GM23248 (cell line): ENCODE measurements at regions not wholly inside any gene's neighbourhood (a gene's known extent, or its start where the extent isn't known, plus 50 kb on each side); places are given as distances from the start of the nearest gene placed in this dataset.
A peak's percentile ranks its signal among the peaks of the same experiment; 100 is the strongest.

ENCODE experiments used
- DNase-seq: peaks from one replicate; pipeline ENCODE4 v3.0.0-alpha.2; 2015
- H2AFZ ChIP-seq: fragments of 200-600 bp; sonication (generic); 2 replicates; pipeline ENCODE4 v1.6.1; 2016; ENCODE audit warnings: antibody characterized with exemption
- H3F3A ChIP-seq: fragments of 200-600 bp; sonication (generic); 2 replicates; pipeline ENCODE4 v1.6.1; 2016; ENCODE audit warnings: mild to moderate bottlenecking, antibody characterized with exemption, mixed run types; ENCODE audit not compliant: insufficient read depth
- H3K27ac ChIP-seq: fragments of 200-600 bp; sonication (generic); 2 replicates; pipeline ENCODE4 v1.5.1; 2016; ENCODE audit warnings: mild to moderate bottlenecking
- H3K27me3 ChIP-seq: fragments of 200-600 bp; sonication (generic); replicated peaks from 2 replicates; pipeline ENCODE4 v1.6.1; 2016; ENCODE audit warnings: mild to moderate bottlenecking; ENCODE audit not compliant: insufficient read depth
- H3K36me3 ChIP-seq: fragments of 200-600 bp; sonication (generic); 2 replicates; pipeline ENCODE4 v1.6.1; 2016; ENCODE audit warnings: low read depth, mild to moderate bottlenecking
- H3K4me1 ChIP-seq: fragments of 200-600 bp; sonication (generic); 2 replicates; pipeline ENCODE4 v1.6.1; 2016; ENCODE audit warnings: mild to moderate bottlenecking; ENCODE audit not compliant: insufficient read depth
- H3K4me2 ChIP-seq: fragments of 200-600 bp; sonication (generic); one replicate; pipeline ENCODE4 v1.6.1; 2016; ENCODE audit warnings: mild to moderate bottlenecking; ENCODE audit not compliant: unreplicated experiment
- H3K4me3 ChIP-seq: fragments of 200-600 bp; sonication (generic); 2 replicates; pipeline ENCODE4 v1.5.1; 2016; ENCODE audit warnings: mild to moderate bottlenecking
- H3K79me2 ChIP-seq: fragments of 200-600 bp; sonication (generic); 2 replicates; pipeline ENCODE4 v1.6.1; 2016; ENCODE audit warnings: mild to moderate bottlenecking; ENCODE audit not compliant: insufficient read depth
- H3K9ac ChIP-seq: fragments of 200-600 bp; sonication (generic); 2 replicates; pipeline ENCODE4 v1.6.1; 2016; ENCODE audit warnings: mild to moderate bottlenecking
- H3K9me2 ChIP-seq: fragments of 200-600 bp; sonication (generic); 2 replicates; pipeline ENCODE4 v1.6.1; 2016; ENCODE audit warnings: mixed run types, mild to moderate bottlenecking, moderate library complexity; ENCODE audit not compliant: insufficient read depth
- H3K9me3 ChIP-seq: fragments of 200-600 bp; sonication (generic); one replicate; pipeline ENCODE4 v1.6.1; 2017; ENCODE audit warnings: low read depth
- H4K20me1 ChIP-seq: fragments of 200-600 bp; sonication (generic); 2 replicates; pipeline ENCODE4 v1.6.0; 2016; ENCODE audit not compliant: insufficient read depth
- EZH2 ChIP-seq: fragments of 200-600 bp; sonication (generic); IDR thresholded peaks from 2 replicates; pipeline ENCODE4 v1.6.1; 2018; ENCODE audit warnings: antibody characterized with exemption, mild to moderate bottlenecking; ENCODE audit not compliant: insufficient read depth, poor library complexity, severe bottlenecking
- EZH2phosphoT487 ChIP-seq: fragments of 200-600 bp; sonication (generic); IDR thresholded peaks from 2 replicates; pipeline ENCODE4 v1.6.1; 2018; ENCODE audit warnings: antibody characterized with exemption, moderate library complexity, mild to moderate bottlenecking, low read depth; ENCODE audit not compliant: insufficient read depth
- WGBS, 2 experiments: methylation state at CpG; one replicate each; pipeline ENCODE4 v1.1.6; 2015 to 2017; ENCODE audit warnings: low lambda C conversion rate in 2 of 2, low coverage in 1 of 2; ENCODE audit errors: missing lambda C conversion rate in 2 of 2; 5-methylcytosine and 5-hydroxymethylcytosine counted together
- in situ Hi-C: fragments of 300-500 bp; cut with MboI; formaldehyde crosslinking; loops from 2 replicates; pipeline ENCODE4 v1.15.0; 2020

- Histone ChIP-seq H3K36me3 (no peaks in the 10 kb centered on the region), H3F3A (0 out of 2 replicates have a peak, but pooled peaks cover 5% of the 10 kb centered on the region), H3K4me2 (no peak overlapping the region), H3K27me3 (no peaks in the 10 kb centered on the region), H4K20me1 (no peaks in the 10 kb centered on the region), H3K4me1 (peaks cover 14% of the 10 kb centered on the region), H3K4me3 (no peak overlapping the region), H3K9me3 (no peaks in the 10 kb centered on the region), H3K79me2 (no peaks in the 10 kb centered on the region), H2AFZ (no peak overlapping the region), H3K9me2 (no peaks in the 10 kb centered on the region), H3K27ac (no peak overlapping the region), H3K9ac (no peak overlapping the region)
- in situ Hi-C loops = no loop called here
- 55 to 64% methylated on average over 1 of the region's 1 CpG for WGBS, 2 experiments
- no peak for TF ChIP-seq EZH2
- no peak for TF ChIP-seq EZH2phosphoT487
- DNase-seq = no peak
Measured at GRCh38 chr9:73053543-73053942, 98.1 kb upstream of the ANXA1 start.

DNA sequence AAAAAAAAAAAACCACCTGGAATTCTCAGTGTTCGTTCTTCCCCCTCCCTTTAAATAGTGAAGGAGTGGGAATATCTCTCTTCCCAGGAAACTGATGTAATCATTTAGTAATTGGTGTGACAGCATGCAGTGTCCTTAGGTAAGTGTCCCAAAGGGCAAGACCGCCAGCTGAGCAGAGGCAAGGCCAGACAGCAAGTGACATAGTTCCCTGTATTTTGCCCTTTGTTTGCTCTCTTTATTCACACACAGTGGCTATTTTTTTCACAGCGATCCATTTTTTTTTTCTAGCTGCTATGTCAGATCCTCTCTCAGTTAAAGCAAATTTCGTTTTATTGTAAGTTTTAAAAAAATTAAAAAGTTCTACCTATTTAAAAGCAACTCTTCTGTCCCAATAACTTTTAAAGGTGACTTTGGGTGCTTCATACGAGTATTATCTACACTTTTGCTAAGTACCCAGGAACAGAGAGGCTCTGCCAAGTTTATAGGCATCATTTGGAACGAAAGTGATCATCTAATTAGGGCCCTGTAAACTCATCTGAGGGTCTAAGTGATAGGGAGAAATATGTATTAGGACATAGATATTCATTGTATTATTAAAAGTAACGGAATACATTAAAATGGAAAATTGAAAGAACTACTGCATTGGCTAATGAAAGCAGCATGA lies 98.2 kb upstream of the ALDH1A1 start:
- Histone ChIP-seq H3K36me3 (no peaks in the 10 kb centered on the region), H3F3A (0 out of 2 replicates have a peak, but pooled peaks cover 5% of the 10 kb centered on the region), H3K27me3 (no peaks in the 10 kb centered on the region), H3K9me2 (no peaks in the 10 kb centered on the region), H3K4me1 (peaks cover 14% of the 10 kb centered on the region), H3K9me3 (no peaks in the 10 kb centered on the region), H3K27ac (no peak overlapping the region), H3K9ac (no peak overlapping the region), H3K4me3 (no peak overlapping the region), H3K4me2 (peak overlapping the region; percentile 44), H3K79me2 (no peaks in the 10 kb centered on the region), H2AFZ (no peak overlapping the region), H4K20me1 (no peaks in the 10 kb centered on the region)
- TF ChIP-seq EZH2 (no peak), EZH2phosphoT487 (no peak)
- DNase-seq = no peak
- in situ Hi-C loops = no loop called here
- WGBS, 2 experiments = 70 to 75% methylated on average over 7 of the region's 7 CpGs

DNA sequence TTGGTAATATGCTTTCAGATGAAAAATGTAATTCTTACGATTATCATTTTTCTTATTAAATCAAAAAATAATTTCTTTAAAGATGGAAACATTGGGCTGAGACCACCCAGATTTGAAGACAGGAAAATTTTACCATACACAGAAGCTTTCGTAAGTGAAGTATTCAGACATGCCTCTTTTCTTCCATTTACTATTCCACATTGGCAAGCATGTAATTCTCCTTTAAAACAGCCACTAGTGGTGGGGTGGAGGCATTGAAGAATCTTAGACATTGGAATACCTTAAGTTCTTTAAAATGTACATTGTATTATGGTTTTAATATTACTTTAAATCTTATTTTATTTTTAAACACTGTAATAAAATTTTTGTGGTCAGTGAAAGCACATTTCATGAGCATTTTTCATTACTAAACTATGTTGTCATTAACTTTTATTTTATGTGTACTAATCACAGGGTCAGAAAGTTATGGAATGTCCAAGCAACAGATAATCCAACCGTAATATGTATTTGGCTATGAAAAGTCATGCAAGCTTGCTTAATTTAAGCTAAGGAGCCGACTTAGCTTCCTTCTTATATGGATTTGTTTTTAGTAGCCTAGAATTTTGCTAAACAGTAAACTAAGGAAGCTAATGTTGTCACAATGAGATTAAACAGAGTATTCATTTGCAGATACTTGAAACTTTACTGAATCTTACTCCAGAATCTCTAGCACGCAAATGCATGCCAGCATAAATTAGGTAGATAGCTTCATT lies 97.4 kb upstream of the ALDH1A1 start:
- TF ChIP-seq EZH2phosphoT487 (no peak), EZH2 (no peak)
- H3K4me2 ChIP-seq = peak overlapping the region; percentile 44

DNA sequence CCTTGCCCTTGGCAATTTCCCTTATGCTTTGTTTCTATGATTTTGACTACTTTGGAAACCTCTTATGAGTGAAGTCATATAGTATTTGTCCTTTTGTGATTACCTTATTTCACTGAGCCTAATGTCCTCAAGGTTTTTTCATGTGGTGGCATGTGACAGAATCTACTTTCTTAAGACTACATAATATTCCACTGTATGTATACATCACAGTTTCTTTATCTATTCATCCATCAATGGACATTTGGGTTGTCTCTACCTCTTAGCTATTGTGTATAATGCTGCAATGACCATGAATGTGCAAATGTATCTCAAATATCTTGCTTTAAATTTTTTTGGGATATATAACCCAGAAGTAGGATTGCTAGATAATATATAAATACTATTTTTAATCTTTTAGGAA lies 96.4 kb upstream of the ALDH1A1 start:
- Histone ChIP-seq H3K4me3 (no peak overlapping the region), H3K27ac (no peak overlapping the region), H3K4me2 (no peak overlapping the region), H3K36me3 (no peaks in the 10 kb centered on the region), H3K9me2 (no peaks in the 10 kb centered on the region), H3K4me1 (peaks cover 14% of the 10 kb centered on the region), H4K20me1 (no peaks in the 10 kb centered on the region), H3F3A (0 out of 2 replicates have a peak, but pooled peaks cover 5% of the 10 kb centered on the region), H3K9ac (no peak overlapping the region), H3K9me3 (no peaks in the 10 kb centered on the region), H3K79me2 (no peaks in the 10 kb centered on the region), H3K27me3 (no peaks in the 10 kb centered on the region), H2AFZ (no peak overlapping the region)
- in situ Hi-C loops = loop anchor here (25.0 kb wide), 1 partner anchor 762 kb away; no protein-coding TSS in a partner anchor
- DNase-seq = no peak
- no peak for TF ChIP-seq EZH2phosphoT487
- TF ChIP-seq EZH2 = no peak

More for the DNA sequence above, 97.4 kb upstream of the ALDH1A1 start:
- peaks cover 14% of the 10 kb centered on the region for H3K4me1 ChIP-seq
- H3K9me2 ChIP-seq = no peaks in the 10 kb centered on the region
- H3K36me3 ChIP-seq = no peaks in the 10 kb centered on the region
- DNase-seq = peak; percentile 49
- H3K27ac ChIP-seq = no peak overlapping the region
- 27% methylated on average over 5 of the region's 5 CpGs for WGBS, 2 experiments
- no peaks in the 10 kb centered on the region for H3K27me3 ChIP-seq
- H3K4me3 ChIP-seq = peak overlapping the region; percentile 14; the same call in 1 of the 2 replicates
- H2AFZ ChIP-seq = no peak overlapping the region
- no peak overlapping the region for H3K9ac ChIP-seq
- no peaks in the 10 kb centered on the region for H3K79me2 ChIP-seq
- in situ Hi-C loops = no loop called here
- no peaks in the 10 kb centered on the region for H3K9me3 ChIP-seq
- 0 out of 2 replicates have a peak, but pooled peaks cover 5% of the 10 kb centered on the region for H3F3A ChIP-seq
- H4K20me1 ChIP-seq = no peaks in the 10 kb centered on the region
